ENCODE measurements at regions not wholly inside any gene's neighbourhood (a gene's known extent, or its start where the extent isn't known, plus 50 kb on each side); places are given as distances from the start of the nearest gene placed in this dataset.

GRCh38 chr3:177516158-177517011 is 319.1 kb upstream of the TBL1XR1 start:
- H3K9me3 ChIP-seq: no peaks in the 10 kb centered on the region
- H3K36me3 ChIP-seq (ENCODE audit: control insufficient read depth, insufficient read depth, low read length): no peaks in the 10 kb centered on the region
- no peak overlapping the region for H3K4me3 ChIP-seq (ENCODE audit: low read depth, low read length)
- intact Hi-C loops (cut with micrococcal nuclease; ENCODE audit: unreplicated experiment): no loop called here
- H3K4me1 ChIP-seq: peaks cover 3% of the 10 kb centered on the region; the same call in 1 of the 2 replicates
- H3K4me1 Mint-ChIP-seq (ENCODE audit: low read depth, unreplicated experiment): peaks cover 7% of the 10 kb centered on the region
- DNase-seq: no peak
- no peaks in the 10 kb centered on the region for H3K27me3 Mint-ChIP-seq (ENCODE audit: insufficient read depth, unreplicated experiment)
- H3K27me3 ChIP-seq (replicated peaks; ENCODE audit: control insufficient read depth, insufficient read depth, low read length): no peaks in the 10 kb centered on the region
- H3K9me3 Mint-ChIP-seq (ENCODE audit: unreplicated experiment): no peaks in the 10 kb centered on the region
- ChIA-PET POLR2A (no interaction called here), CTCF (no interaction called here)
- no peak overlapping the region for H3K4me3 Mint-ChIP-seq (ENCODE audit: unreplicated experiment)
- H3K27ac Mint-ChIP-seq (ENCODE audit: unreplicated experiment): no peak overlapping the region
- no peaks in the 10 kb centered on the region for H3K36me3 Mint-ChIP-seq (ENCODE audit: insufficient read depth, unreplicated experiment)
- no peak for TF ChIP-seq CTCF (IDR thresholded peaks at IDR 0.05; ENCODE audit: insufficient read depth in 1 of 2, low read depth in 1 of 2, low read length in 1 of 2, severe bottlenecking in 1 of 2, unreplicated experiment in 1 of 2)
- BruUV-seq (replicated peaks): no TSS peak

GRCh38 chr3:177517906-177518305 is 320.6 kb upstream of the TBL1XR1 start:
- Mint-ChIP-seq H3K4me3 (ENCODE audit: unreplicated experiment) (no peak overlapping the region), H3K36me3 (ENCODE audit: insufficient read depth, unreplicated experiment) (no peaks in the 10 kb centered on the region), H3K27ac (ENCODE audit: unreplicated experiment) (no peak overlapping the region), H3K4me1 (ENCODE audit: low read depth, unreplicated experiment) (peaks cover 2% of the 10 kb centered on the region), H3K9me3 (ENCODE audit: unreplicated experiment) (no peaks in the 10 kb centered on the region), H3K27me3 (ENCODE audit: insufficient read depth, unreplicated experiment) (no peaks in the 10 kb centered on the region)
- ChIA-PET POLR2A (no interaction called here), CTCF (no interaction called here)
- Histone ChIP-seq H3K27me3 (replicated peaks; ENCODE audit: control insufficient read depth, insufficient read depth, low read length) (no peaks in the 10 kb centered on the region), H3K4me3 (ENCODE audit: low read depth, low read length) (no peak overlapping the region), H3K36me3 (ENCODE audit: control insufficient read depth, insufficient read depth, low read length) (no peaks in the 10 kb centered on the region), H3K9me3 (no peaks in the 10 kb centered on the region), H3K4me1 (peaks cover 10% of the 10 kb centered on the region; the same call in 1 of the 2 replicates)
- intact Hi-C loops (cut with micrococcal nuclease; ENCODE audit: unreplicated experiment): no loop called here
- TF ChIP-seq CTCF (IDR thresholded peaks at IDR 0.05; ENCODE audit: insufficient read depth in 1 of 2, low read depth in 1 of 2, low read length in 1 of 2, severe bottlenecking in 1 of 2, unreplicated experiment in 1 of 2): no peak
- DNase-seq: no peak
- no TSS peak for BruUV-seq (replicated peaks)

- H3K4me1 ChIP-seq: peaks cover 21% of the 10 kb centered on the region; the same call in 1 of the 2 replicates
- no peaks in the 10 kb centered on the region for H3K9me3 ChIP-seq
- TF ChIP-seq CTCF (IDR thresholded peaks at IDR 0.05; ENCODE audit: insufficient read depth in 1 of 2, low read depth in 1 of 2, low read length in 1 of 2, severe bottlenecking in 1 of 2, unreplicated experiment in 1 of 2): no peak
- CTCF ChIA-PET: no interaction called here
- H3K27ac Mint-ChIP-seq (ENCODE audit: unreplicated experiment): no peak overlapping the region
- H3K4me3 ChIP-seq (ENCODE audit: low read depth, low read length): no peak overlapping the region
- H3K36me3 Mint-ChIP-seq (ENCODE audit: insufficient read depth, unreplicated experiment): no peaks in the 10 kb centered on the region
- DNase-seq: no peak
- POLR2A ChIA-PET: no interaction called here
- intact Hi-C loops (cut with micrococcal nuclease; ENCODE audit: unreplicated experiment): no loop called here
- no peaks in the 10 kb centered on the region for H3K36me3 ChIP-seq (ENCODE audit: control insufficient read depth, insufficient read depth, low read length)
- no peaks in the 10 kb centered on the region for H3K27me3 ChIP-seq (replicated peaks; ENCODE audit: control insufficient read depth, insufficient read depth, low read length)
- no TSS peak for BruUV-seq (replicated peaks)
- peaks cover 8% of the 10 kb centered on the region for H3K4me1 Mint-ChIP-seq (ENCODE audit: low read depth, unreplicated experiment)
- H3K4me3 Mint-ChIP-seq (ENCODE audit: unreplicated experiment): no peak overlapping the region
- no peaks in the 10 kb centered on the region for H3K27me3 Mint-ChIP-seq (ENCODE audit: insufficient read depth, unreplicated experiment)
- H3K9me3 Mint-ChIP-seq (ENCODE audit: unreplicated experiment): no peaks in the 10 kb centered on the region
Observed at GRCh38 chr3:177519588-177519987, 322.3 kb upstream of the TBL1XR1 start.

Measured in Caco-2 (cell line).